T-helper 2 cell treated with Interferon-gamma antibody and Interleukin-4, amounts not matched to agents 5 μg/mL and 100 μg/mL, for 36 hours (primary cell): ENCODE measurements at regions not wholly inside any gene's neighbourhood (a gene's known extent, or its start where the extent isn't known, plus 50 kb on each side); places are given as distances from the start of the nearest gene placed in this dataset.

ENCODE experiments used
- DNase-seq: peaks from one replicate; pipeline ENCODE4 v3.0.0; 2021; ENCODE audit warnings: low spot score
- H3K27ac Mint-ChIP-seq: one replicate; pipeline ENCODE4 v1.8.0; 2021; ENCODE audit warnings: mild to moderate bottlenecking, mixed read lengths
- H3K27me3 Mint-ChIP-seq: one replicate; pipeline ENCODE4 v1.8.0; 2021; ENCODE audit warnings: low read depth, mixed read lengths
- H3K36me3 Mint-ChIP-seq: one replicate; pipeline ENCODE4 v1.8.0; 2021; ENCODE audit warnings: low read depth, mixed read lengths
- H3K4me1 Mint-ChIP-seq: one replicate; pipeline ENCODE4 v1.8.0; 2021; ENCODE audit warnings: low read depth, mixed read lengths
- H3K4me3 Mint-ChIP-seq: one replicate; pipeline ENCODE4 v1.8.0; 2022; ENCODE audit warnings: mild to moderate bottlenecking, moderate library complexity, mixed read lengths
- H3K9me3 Mint-ChIP-seq: one replicate; pipeline ENCODE4 v1.8.0; 2021; ENCODE audit warnings: mixed read lengths

DNA sequence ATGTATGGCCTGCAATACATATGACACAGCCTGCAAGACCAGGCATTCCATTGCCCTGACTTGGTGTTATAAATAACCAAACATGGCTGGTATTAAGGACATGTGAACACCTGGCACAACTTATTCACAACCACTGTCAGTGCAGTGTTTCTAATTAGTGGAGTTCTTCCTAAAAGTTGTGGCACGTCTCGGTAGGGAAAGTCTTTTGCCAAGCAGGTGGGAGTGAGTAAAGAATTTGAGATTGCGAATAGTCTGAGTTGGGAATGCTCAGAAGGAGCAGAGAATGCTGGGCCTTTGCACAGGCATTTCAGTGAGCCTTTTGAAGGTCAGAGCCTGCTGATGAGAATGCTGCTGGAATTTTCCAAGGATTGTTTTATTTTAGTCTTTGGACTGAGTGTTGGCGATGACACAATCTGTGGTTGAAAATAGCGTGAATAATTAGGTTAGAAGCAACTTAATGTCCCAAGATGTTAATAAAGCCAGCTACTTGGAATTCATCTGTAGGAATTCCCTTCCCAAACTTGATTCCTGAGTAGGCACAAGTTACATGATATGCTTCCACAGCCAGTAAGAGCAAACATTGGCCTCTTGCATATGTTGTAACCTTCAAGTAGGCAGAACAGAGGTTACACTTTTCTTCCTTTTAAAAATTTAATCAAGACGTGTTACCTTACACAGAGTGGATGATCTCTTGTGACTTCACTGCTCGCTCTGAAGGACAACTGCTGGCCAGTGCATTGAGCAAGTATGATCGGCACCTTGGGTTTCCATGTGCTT, 83.6 kb upstream of the PGRMC2 start:
- DNase-seq: no peak
- Mint-ChIP-seq H3K4me1 (no peaks in the 10 kb centered on the region), H3K9me3 (peaks cover 3% of the 10 kb centered on the region), H3K4me3 (no peak overlapping the region), H3K27ac (no peak overlapping the region), H3K27me3 (no peaks in the 10 kb centered on the region), H3K36me3 (no peaks in the 10 kb centered on the region)

- H3K4me3 Mint-ChIP-seq: no peak overlapping the region
- no peaks in the 10 kb centered on the region for H3K27me3 Mint-ChIP-seq
- H3K4me1 Mint-ChIP-seq: no peaks in the 10 kb centered on the region
- no peaks in the 10 kb centered on the region for H3K9me3 Mint-ChIP-seq
- H3K36me3 Mint-ChIP-seq: no peaks in the 10 kb centered on the region
- no peak for DNase-seq
- no peak overlapping the region for H3K27ac Mint-ChIP-seq
These were observed 78.6 kb upstream of the PGRMC2 start for GRCh38 chr4:128366212-128366611.

DNA sequence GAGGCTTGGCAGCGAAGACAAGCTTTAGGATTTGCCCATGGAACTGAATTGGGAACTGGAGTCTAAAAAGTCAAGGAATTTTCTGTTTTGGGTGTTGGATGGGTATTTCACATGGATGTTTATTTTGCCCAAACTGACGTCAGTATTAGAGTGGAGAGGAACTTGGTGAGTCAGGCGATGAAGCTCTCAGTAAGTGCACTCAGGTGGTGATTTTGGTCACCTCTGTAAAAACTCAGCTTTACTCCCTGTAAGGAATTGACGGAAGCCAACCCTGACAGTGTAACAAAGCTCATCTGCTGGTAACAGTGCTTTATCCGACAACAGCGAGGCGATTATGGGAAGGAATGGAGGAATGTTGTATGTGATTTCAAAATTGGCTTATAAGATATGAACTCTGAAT, 77.0 kb upstream of the PGRMC2 start:
- Mint-ChIP-seq H3K4me3 (no peak overlapping the region), H3K27me3 (no peaks in the 10 kb centered on the region), H3K9me3 (no peaks in the 10 kb centered on the region)

DNA sequence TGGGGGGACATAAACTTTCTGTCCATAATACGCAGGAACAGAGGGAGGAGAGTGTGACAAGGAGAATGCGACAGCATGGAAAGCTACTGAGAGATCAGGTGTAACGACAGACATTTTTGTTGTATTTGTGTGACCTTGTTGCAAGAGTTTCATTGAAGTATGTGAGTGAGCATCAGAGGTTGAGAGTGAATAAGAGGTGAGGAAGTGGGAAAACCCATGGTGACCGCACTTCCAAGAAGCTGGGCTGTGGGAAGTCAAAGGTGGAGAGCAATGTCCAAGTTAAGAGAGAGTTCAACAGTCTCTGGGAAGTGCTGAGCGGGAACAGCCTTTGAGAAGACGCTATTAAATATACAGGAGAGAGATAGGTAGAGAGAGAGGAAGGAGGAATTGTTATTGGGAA, 76.4 kb upstream of the PGRMC2 start:
- no peaks in the 10 kb centered on the region for H3K9me3 Mint-ChIP-seq
- H3K27ac Mint-ChIP-seq: no peak overlapping the region
- no peaks in the 10 kb centered on the region for H3K36me3 Mint-ChIP-seq
- no peaks in the 10 kb centered on the region for H3K27me3 Mint-ChIP-seq
- H3K4me1 Mint-ChIP-seq: no peaks in the 10 kb centered on the region
- DNase-seq: no peak
- no peak overlapping the region for H3K4me3 Mint-ChIP-seq

More for the DNA sequence above, 77.0 kb upstream of the PGRMC2 start:
- no peaks in the 10 kb centered on the region for H3K36me3 Mint-ChIP-seq
- no peak for DNase-seq
- no peaks in the 10 kb centered on the region for H3K4me1 Mint-ChIP-seq
- H3K27ac Mint-ChIP-seq: no peak overlapping the region

GRCh38 chr4:128362760-128363159, 75.1 kb upstream of the PGRMC2 start:
- H3K36me3 Mint-ChIP-seq: no peaks in the 10 kb centered on the region
- H3K27ac Mint-ChIP-seq: no peak overlapping the region
- H3K27me3 Mint-ChIP-seq: no peaks in the 10 kb centered on the region
- H3K4me1 Mint-ChIP-seq: no peaks in the 10 kb centered on the region
- DNase-seq: no peak
- H3K4me3 Mint-ChIP-seq: no peak overlapping the region
- H3K9me3 Mint-ChIP-seq: no peaks in the 10 kb centered on the region

GRCh38 chr4:128359422-128359821, 71.8 kb upstream of the PGRMC2 start:
- H3K9me3 Mint-ChIP-seq: no peaks in the 10 kb centered on the region
- DNase-seq: no peak
- H3K4me3 Mint-ChIP-seq: no peak overlapping the region
- no peaks in the 10 kb centered on the region for H3K36me3 Mint-ChIP-seq
- no peaks in the 10 kb centered on the region for H3K27me3 Mint-ChIP-seq
- H3K4me1 Mint-ChIP-seq: no peaks in the 10 kb centered on the region
- no peak overlapping the region for H3K27ac Mint-ChIP-seq

- H3K9me3 Mint-ChIP-seq: no peaks in the 10 kb centered on the region
- H3K27ac Mint-ChIP-seq: no peak overlapping the region
- H3K27me3 Mint-ChIP-seq: no peaks in the 10 kb centered on the region
- H3K4me3 Mint-ChIP-seq: no peak overlapping the region
- no peaks in the 10 kb centered on the region for H3K4me1 Mint-ChIP-seq
- DNase-seq: no peak
- no peaks in the 10 kb centered on the region for H3K36me3 Mint-ChIP-seq
These were observed 71.3 kb upstream of the PGRMC2 start for GRCh38 chr4:128358913-128359279.

DNA sequence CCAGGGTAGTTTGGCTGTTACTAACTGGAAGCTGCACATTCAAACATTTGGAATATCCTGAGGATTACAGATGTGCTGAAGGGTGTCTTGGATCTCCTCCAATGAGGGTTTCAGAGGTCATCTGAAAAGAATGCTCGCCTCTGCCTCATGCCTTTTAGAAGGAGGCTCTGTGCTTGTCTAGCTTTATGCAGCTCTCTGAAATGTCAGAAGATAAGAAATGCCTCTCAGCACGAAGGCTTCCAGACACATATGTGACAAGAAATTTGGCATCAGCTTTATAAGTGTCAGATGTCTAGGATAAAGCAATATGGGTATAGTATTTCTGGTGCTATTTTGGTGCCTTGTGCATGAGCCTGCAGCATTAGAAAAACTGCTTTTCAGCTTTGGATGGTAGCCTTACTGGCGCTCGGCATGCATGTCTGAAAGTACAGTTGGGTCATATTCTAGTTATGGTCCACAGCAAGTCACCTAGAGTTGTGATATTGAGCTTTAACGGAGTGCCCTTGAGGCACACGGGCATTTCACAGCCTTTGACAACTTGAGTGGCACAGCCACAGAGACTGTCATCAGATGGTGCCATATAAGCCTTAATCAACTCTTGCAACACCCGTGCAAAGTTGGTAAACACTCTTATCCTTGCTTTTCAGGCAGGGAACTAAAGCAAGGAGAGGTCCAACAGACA, 70.8 kb upstream of the PGRMC2 start:
- Mint-ChIP-seq H3K4me3 (no peak overlapping the region), H3K9me3 (no peaks in the 10 kb centered on the region), H3K36me3 (no peaks in the 10 kb centered on the region), H3K27ac (no peak overlapping the region), H3K4me1 (no peaks in the 10 kb centered on the region), H3K27me3 (no peaks in the 10 kb centered on the region)
- DNase-seq: no peak

- no peaks in the 10 kb centered on the region for H3K9me3 Mint-ChIP-seq
- no peaks in the 10 kb centered on the region for H3K36me3 Mint-ChIP-seq
- H3K4me3 Mint-ChIP-seq: no peak overlapping the region
- no peak overlapping the region for H3K27ac Mint-ChIP-seq
- no peak for DNase-seq
- H3K27me3 Mint-ChIP-seq: no peaks in the 10 kb centered on the region
- no peaks in the 10 kb centered on the region for H3K4me1 Mint-ChIP-seq
These were observed 69.7 kb upstream of the PGRMC2 start for GRCh38 chr4:128357286-128357685.

DNA sequence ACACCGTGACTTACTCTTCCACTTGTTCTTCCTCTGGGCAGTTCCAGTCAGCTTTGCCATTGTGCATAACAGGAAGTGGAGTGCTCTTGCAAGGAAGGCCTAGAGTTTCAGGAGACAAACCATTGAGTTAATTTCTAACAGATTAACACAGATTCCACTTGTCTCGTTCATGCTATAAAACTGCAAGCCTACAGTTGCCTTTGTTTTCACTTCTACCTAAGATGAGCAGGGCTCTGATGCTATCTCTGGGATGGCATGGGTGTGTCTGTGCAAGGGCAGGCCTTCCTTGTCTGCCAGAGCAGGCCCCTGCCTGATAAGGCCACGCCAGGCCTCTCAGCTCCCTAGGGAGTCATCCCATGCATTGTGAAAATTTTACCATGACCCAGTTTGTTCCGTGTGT, 67.7 kb upstream of the PGRMC2 start:
- Mint-ChIP-seq H3K27me3 (no peaks in the 10 kb centered on the region), H3K9me3 (no peaks in the 10 kb centered on the region), H3K27ac (no peak overlapping the region), H3K4me3 (no peak overlapping the region), H3K36me3 (no peaks in the 10 kb centered on the region), H3K4me1 (no peaks in the 10 kb centered on the region)
- no peak for DNase-seq

GRCh38 chr4:128354205-128354821, 66.7 kb upstream of the PGRMC2 start:
- no peak for DNase-seq
- Mint-ChIP-seq H3K9me3 (no peaks in the 10 kb centered on the region), H3K27ac (no peak overlapping the region), H3K4me3 (no peak overlapping the region), H3K36me3 (no peaks in the 10 kb centered on the region), H3K4me1 (no peaks in the 10 kb centered on the region), H3K27me3 (no peaks in the 10 kb centered on the region)

GRCh38 chr4:128353791-128354190, 66.2 kb upstream of the PGRMC2 start:
- Mint-ChIP-seq H3K9me3 (no peaks in the 10 kb centered on the region), H3K27me3 (no peaks in the 10 kb centered on the region), H3K4me1 (no peaks in the 10 kb centered on the region), H3K27ac (no peak overlapping the region), H3K36me3 (no peaks in the 10 kb centered on the region), H3K4me3 (no peak overlapping the region)
- no peak for DNase-seq

GRCh38 chr4:128351502-128351901, 63.9 kb upstream of the PGRMC2 start:
- no peak overlapping the region for H3K4me3 Mint-ChIP-seq
- H3K9me3 Mint-ChIP-seq: no peaks in the 10 kb centered on the region
- no peaks in the 10 kb centered on the region for H3K4me1 Mint-ChIP-seq
- no peak overlapping the region for H3K27ac Mint-ChIP-seq
- H3K36me3 Mint-ChIP-seq: no peaks in the 10 kb centered on the region
- DNase-seq: no peak
- no peaks in the 10 kb centered on the region for H3K27me3 Mint-ChIP-seq

GRCh38 chr4:128350449-128351045, 62.9 kb upstream of the PGRMC2 start:
- H3K36me3 Mint-ChIP-seq: no peaks in the 10 kb centered on the region
- no peaks in the 10 kb centered on the region for H3K27me3 Mint-ChIP-seq
- no peak overlapping the region for H3K27ac Mint-ChIP-seq
- H3K9me3 Mint-ChIP-seq: no peaks in the 10 kb centered on the region
- no peaks in the 10 kb centered on the region for H3K4me1 Mint-ChIP-seq
- no peak for DNase-seq
- H3K4me3 Mint-ChIP-seq: no peak overlapping the region
